OCI-LY3 (cell line): ENCODE measurements at regions not wholly inside any gene's neighbourhood (a gene's known extent, or its start where the extent isn't known, plus 50 kb on each side); places are given as distances from the start of the nearest gene placed in this dataset.

Source experiments
- H2AFZ ChIP-seq: fragments of 200-600, 300-600 bp; shearing (Covaris generic); 2 replicates; pipeline ENCODE4 v1.6.0; 2014; ENCODE audit warnings: antibody characterized with exemption, low read depth, low read length
- H3K27ac ChIP-seq: fragments of 200-600, 300-600 bp; sonication (generic); 2 replicates; pipeline ENCODE4 v1.5.1; 2014; ENCODE audit warnings: mild to moderate bottlenecking, low read length, moderate library complexity, mixed read lengths
- H3K27me3 ChIP-seq: fragments of 200-600, 300-600 bp; sonication (generic); 2 replicates; pipeline ENCODE4 v1.6.1; 2014; ENCODE audit warnings: low read depth, low read length, mixed read lengths
- H3K36me3 ChIP-seq: fragments of 200-600, 300-600 bp; sonication (generic); replicated peaks from 2 replicates; pipeline ENCODE3; 2014; ENCODE audit warnings: low read depth, low read length, mixed read lengths
- H3K4me1 ChIP-seq: fragments of 300-600, 200-600 bp; sonication (generic); 2 replicates; pipeline ENCODE4 v1.6.1; 2014; ENCODE audit warnings: low read length, mixed read lengths
- H3K4me2 ChIP-seq: fragments of 200-600, 300-600 bp; sonication (generic); 2 replicates; pipeline ENCODE4 v1.6.1; 2014; ENCODE audit warnings: low read length, mixed read lengths
- H3K4me3 ChIP-seq: fragments of 300-600, 200-600 bp; sonication (generic); 2 replicates; pipeline ENCODE4 v1.5.1; 2014; ENCODE audit warnings: antibody characterized with exemption, mild to moderate bottlenecking, low read length, moderate library complexity
- H3K79me2 ChIP-seq: fragments of 300-600, 200-600 bp; shearing (Covaris generic); 2 replicates; pipeline ENCODE4 v1.6.1; 2014; ENCODE audit warnings: mild to moderate bottlenecking, low read length, mixed read lengths
- H3K9ac ChIP-seq: fragments of 300-600, 200-600 bp; shearing (Covaris generic); 2 replicates; pipeline ENCODE4 v1.6.0; 2014; ENCODE audit warnings: mild to moderate bottlenecking, low read length, moderate library complexity
- H3K9me3 ChIP-seq: fragments of 200-600, 300-600 bp; shearing (Covaris generic); 2 replicates; pipeline ENCODE4 v1.6.1; 2014; ENCODE audit warnings: low read length, mixed read lengths; ENCODE audit not compliant: insufficient read depth
- H4K20me1 ChIP-seq: fragments of 200-600, 300-600 bp; sonication (generic); 2 replicates; pipeline ENCODE4 v1.6.1; 2016; ENCODE audit warnings: low read length, mixed read lengths; ENCODE audit not compliant: insufficient read depth
- EZH2phosphoT487 ChIP-seq: fragments of 200-600 bp; shearing (Covaris generic); IDR thresholded peaks from 2 replicates; pipeline ENCODE4 v1.6.1; 2018; ENCODE audit warnings: antibody characterized with exemption, mixed run types, low read depth
- TF ChIP-seq, protein P1 (sequence below): fragments of 200-600, 300-600 bp; sonication (generic); IDR thresholded peaks from 2 replicates; pipeline ENCODE4 v1.5.1; 2014; ENCODE audit warnings: antibody characterized with exemption, low read length, low read depth

- Histone ChIP-seq H3K9ac (no peak overlapping the region), H3K9me3 (no peaks in the 10 kb centered on the region), H4K20me1 (no peaks in the 10 kb centered on the region), H3K4me3 (no peak overlapping the region), H3K27ac (no peak overlapping the region), H3K4me2 (no peak overlapping the region), H3K4me1 (no peaks in the 10 kb centered on the region), H3K79me2 (no peaks in the 10 kb centered on the region), H3K36me3 (no peaks in the 10 kb centered on the region), H3K27me3 (no peaks in the 10 kb centered on the region), H2AFZ (no peak overlapping the region)
- no peak for TF ChIP-seq EZH2phosphoT487
- TF ChIP-seq, protein P1, sequence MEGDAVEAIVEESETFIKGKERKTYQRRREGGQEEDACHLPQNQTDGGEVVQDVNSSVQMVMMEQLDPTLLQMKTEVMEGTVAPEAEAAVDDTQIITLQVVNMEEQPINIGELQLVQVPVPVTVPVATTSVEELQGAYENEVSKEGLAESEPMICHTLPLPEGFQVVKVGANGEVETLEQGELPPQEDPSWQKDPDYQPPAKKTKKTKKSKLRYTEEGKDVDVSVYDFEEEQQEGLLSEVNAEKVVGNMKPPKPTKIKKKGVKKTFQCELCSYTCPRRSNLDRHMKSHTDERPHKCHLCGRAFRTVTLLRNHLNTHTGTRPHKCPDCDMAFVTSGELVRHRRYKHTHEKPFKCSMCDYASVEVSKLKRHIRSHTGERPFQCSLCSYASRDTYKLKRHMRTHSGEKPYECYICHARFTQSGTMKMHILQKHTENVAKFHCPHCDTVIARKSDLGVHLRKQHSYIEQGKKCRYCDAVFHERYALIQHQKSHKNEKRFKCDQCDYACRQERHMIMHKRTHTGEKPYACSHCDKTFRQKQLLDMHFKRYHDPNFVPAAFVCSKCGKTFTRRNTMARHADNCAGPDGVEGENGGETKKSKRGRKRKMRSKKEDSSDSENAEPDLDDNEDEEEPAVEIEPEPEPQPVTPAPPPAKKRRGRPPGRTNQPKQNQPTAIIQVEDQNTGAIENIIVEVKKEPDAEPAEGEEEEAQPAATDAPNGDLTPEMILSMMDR, result no peak
These were observed 1005.1 kb downstream of the BRD1 start for GRCh38 chr22:48822278-48823233.

GRCh38 chr22:48821727-48822126 is 1005.9 kb downstream of the BRD1 start:
- H3K27me3 ChIP-seq, result no peaks in the 10 kb centered on the region
- no peaks in the 10 kb centered on the region for H3K36me3 ChIP-seq
- H3K79me2 ChIP-seq, result no peaks in the 10 kb centered on the region
- no peak for TF ChIP-seq EZH2phosphoT487
- TF ChIP-seq, protein P1, result no peak
- no peaks in the 10 kb centered on the region for H3K4me1 ChIP-seq
- no peak overlapping the region for H3K4me2 ChIP-seq
- H3K9ac ChIP-seq, result no peak overlapping the region
- H2AFZ ChIP-seq, result no peak overlapping the region
- H3K27ac ChIP-seq, result no peak overlapping the region
- no peak overlapping the region for H3K4me3 ChIP-seq
- no peaks in the 10 kb centered on the region for H4K20me1 ChIP-seq
- H3K9me3 ChIP-seq, result no peaks in the 10 kb centered on the region

DNA sequence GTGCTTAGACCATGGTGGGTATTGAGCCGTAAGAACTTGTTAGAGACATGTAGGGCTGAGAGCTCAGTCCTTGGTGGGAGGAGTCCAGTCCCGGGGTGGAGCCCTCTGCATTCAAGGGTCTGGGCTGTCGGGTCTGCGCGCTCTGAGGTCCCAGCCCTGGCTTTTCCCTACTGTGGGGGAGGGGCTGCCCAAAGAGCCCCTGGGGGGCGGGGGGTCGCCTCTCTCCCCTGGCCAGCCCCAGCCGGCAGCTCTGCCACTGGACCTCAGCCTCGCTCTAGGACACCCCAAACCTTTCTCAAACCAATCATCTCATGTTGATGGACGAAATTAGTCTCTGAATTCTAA is 1006.4 kb downstream of the BRD1 start:
- H3K27ac ChIP-seq, result no peak overlapping the region
- no peaks in the 10 kb centered on the region for H3K4me1 ChIP-seq
- no peaks in the 10 kb centered on the region for H3K9me3 ChIP-seq
- no peak overlapping the region for H3K4me2 ChIP-seq
- no peak for TF ChIP-seq EZH2phosphoT487
- TF ChIP-seq, protein P1, result no peak
- no peak overlapping the region for H3K9ac ChIP-seq
- no peaks in the 10 kb centered on the region for H3K79me2 ChIP-seq
- no peaks in the 10 kb centered on the region for H4K20me1 ChIP-seq
- H3K36me3 ChIP-seq, result no peaks in the 10 kb centered on the region
- no peaks in the 10 kb centered on the region for H3K27me3 ChIP-seq
- H2AFZ ChIP-seq, result no peak overlapping the region
- H3K4me3 ChIP-seq, result no peak overlapping the region

- no peaks in the 10 kb centered on the region for H3K4me1 ChIP-seq
- H3K4me3 ChIP-seq, result no peak overlapping the region
- no peaks in the 10 kb centered on the region for H4K20me1 ChIP-seq
- no peak overlapping the region for H3K4me2 ChIP-seq
- no peak overlapping the region for H3K27ac ChIP-seq
- no peaks in the 10 kb centered on the region for H3K27me3 ChIP-seq
- H3K9me3 ChIP-seq, result no peaks in the 10 kb centered on the region
- H3K36me3 ChIP-seq, result no peaks in the 10 kb centered on the region
- no peak overlapping the region for H3K9ac ChIP-seq
- H2AFZ ChIP-seq, result no peak overlapping the region
- TF ChIP-seq, protein P1, result no peak
- no peak for TF ChIP-seq EZH2phosphoT487
- no peaks in the 10 kb centered on the region for H3K79me2 ChIP-seq
These were observed 1007.0 kb downstream of the BRD1 start for GRCh38 chr22:48820481-48821345.
